Thyroid gland (tissue), 4 donors: ENCODE measurements at regions not wholly inside any gene's neighbourhood (a gene's known extent, or its start where the extent isn't known, plus 50 kb on each side); places are given as distances from the start of the nearest gene placed in this dataset.

Experiments used
- CTCF ChIP-seq, 6 experiments: fragments of 200-600 bp in 3 of 6; fragments of 450-650 bp in 3 of 6; sonication (generic) in 3 of 6; IDR thresholded peaks; one replicate each; pipeline ENCODE4 v1.5.1; 2016 to 2019; ENCODE audit warnings: antibody characterized with exemption in 6 of 6, mild to moderate bottlenecking in 2 of 6, inconsistent platforms in 1 of 6, moderate library complexity in 1 of 6
- POLR2A ChIP-seq, 2 donors: fragments of 450-650 bp; IDR thresholded peaks; one replicate each; pipeline ENCODE4 v1.6.1; 2017; ENCODE audit warnings: antibody characterized with exemption in 2 of 2, mild to moderate bottlenecking in 2 of 2, moderate library complexity in 1 of 2

DNA sequence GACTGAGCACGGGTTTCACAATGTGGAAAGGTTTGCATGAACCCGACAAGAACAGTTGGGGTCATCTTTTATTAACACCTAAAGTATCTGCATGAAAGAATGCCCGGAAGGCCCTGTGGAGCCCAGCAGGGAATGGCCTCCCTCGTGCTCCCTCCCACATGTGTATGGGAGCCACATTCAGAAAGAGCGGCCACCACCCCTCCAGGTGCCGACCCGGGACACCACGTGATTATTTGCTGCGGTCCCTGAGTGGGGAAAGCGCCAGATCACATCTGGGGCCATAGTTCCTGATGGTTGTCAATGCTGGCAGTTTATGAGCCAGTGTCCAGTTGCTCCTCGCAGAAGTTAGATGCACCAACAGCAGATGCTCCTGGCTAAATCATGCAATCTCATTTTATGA, 571.4 kb downstream of the TCERG1L start:
- TF ChIP-seq CTCF (IDR thresholded peaks at IDR 0.05) = no peak
- TF ChIP-seq POLR2A (IDR thresholded peaks at IDR 0.05) = no peak
